Suprapubic skin (tissue), 4 donors: ENCODE measurements at regions not wholly inside any gene's neighbourhood (a gene's known extent, or its start where the extent isn't known, plus 50 kb on each side); places are given as distances from the start of the nearest gene placed in this dataset.

Experiments used
- DNase-seq, 2 donors: peaks; one replicate each; pipeline ENCODE4 v3.0.0-alpha.2; 2019; ENCODE audit warnings: low spot score in 2 of 2
- H3K27ac ChIP-seq: fragments of 200-600 bp; sonication (generic); one replicate; pipeline ENCODE4 v1.5.1; 2019
- H3K27me3 ChIP-seq: fragments of 200-600 bp; sonication (generic); one replicate; pipeline ENCODE4 v1.5.1; 2019
- H3K36me3 ChIP-seq: fragments of 200-600 bp; sonication (generic); one replicate; pipeline ENCODE4 v1.5.1; 2019
- H3K4me1 ChIP-seq: fragments of 200-600 bp; sonication (generic); one replicate; pipeline ENCODE4 v1.5.1; 2019
- H3K4me3 ChIP-seq: fragments of 200-600 bp; sonication (generic); one replicate; pipeline ENCODE4 v1.5.1; 2019; ENCODE audit warnings: mild to moderate bottlenecking
- H3K9me3 ChIP-seq: fragments of 200-600 bp; sonication (generic); one replicate; pipeline ENCODE4 v1.5.1; 2019
- EP300 ChIP-seq: sonication (generic); formaldehyde crosslinking; IDR thresholded peaks from one replicate; pipeline ENCODE4 v1.6.1; 2017; ENCODE audit warnings: antibody characterized with exemption
- POLR2A ChIP-seq, 2 donors: fragments of 450-650 bp; IDR thresholded peaks; one replicate each; pipeline ENCODE4 v1.6.1; 2017; ENCODE audit warnings: antibody characterized with exemption in 2 of 2, mild to moderate bottlenecking in 2 of 2, moderate library complexity in 2 of 2
- POLR2AphosphoS5 ChIP-seq, 3 donors: sonication (generic); formaldehyde crosslinking; IDR thresholded peaks; one replicate each; pipeline ENCODE4 v1.6.1; 2017; ENCODE audit warnings: antibody characterized with exemption in 3 of 3
- WGBS: methylation state at CpG from one replicate; pipeline ENCODE4 v1.1.5; 2018; 5-methylcytosine and 5-hydroxymethylcytosine counted together
- TF ChIP-seq, protein P1 (sequence below), 2 donors: fragments of 200-600 bp in 1 of 2; fragments of 450-650 bp in 1 of 2; sonication (generic) in 1 of 2; IDR thresholded peaks; one replicate each; pipeline ENCODE4 v1.5.1; 2016 to 2019; ENCODE audit warnings: antibody characterized with exemption in 2 of 2, mild to moderate bottlenecking in 1 of 2, moderate library complexity in 1 of 2

- Histone ChIP-seq H3K36me3 (no peaks in the 10 kb centered on the region), H3K27me3 (no peaks in the 10 kb centered on the region), H3K27ac (no peak overlapping the region), H3K4me1 (no peaks in the 10 kb centered on the region), H3K9me3 (no peaks in the 10 kb centered on the region), H3K4me3 (no peak overlapping the region)
- no peak for DNase-seq
- WGBS: 66% methylated on average over 2 of the region's 2 CpGs
- TF ChIP-seq POLR2AphosphoS5 (IDR thresholded peaks at IDR 0.05): no peak
- TF ChIP-seq, protein P1, sequence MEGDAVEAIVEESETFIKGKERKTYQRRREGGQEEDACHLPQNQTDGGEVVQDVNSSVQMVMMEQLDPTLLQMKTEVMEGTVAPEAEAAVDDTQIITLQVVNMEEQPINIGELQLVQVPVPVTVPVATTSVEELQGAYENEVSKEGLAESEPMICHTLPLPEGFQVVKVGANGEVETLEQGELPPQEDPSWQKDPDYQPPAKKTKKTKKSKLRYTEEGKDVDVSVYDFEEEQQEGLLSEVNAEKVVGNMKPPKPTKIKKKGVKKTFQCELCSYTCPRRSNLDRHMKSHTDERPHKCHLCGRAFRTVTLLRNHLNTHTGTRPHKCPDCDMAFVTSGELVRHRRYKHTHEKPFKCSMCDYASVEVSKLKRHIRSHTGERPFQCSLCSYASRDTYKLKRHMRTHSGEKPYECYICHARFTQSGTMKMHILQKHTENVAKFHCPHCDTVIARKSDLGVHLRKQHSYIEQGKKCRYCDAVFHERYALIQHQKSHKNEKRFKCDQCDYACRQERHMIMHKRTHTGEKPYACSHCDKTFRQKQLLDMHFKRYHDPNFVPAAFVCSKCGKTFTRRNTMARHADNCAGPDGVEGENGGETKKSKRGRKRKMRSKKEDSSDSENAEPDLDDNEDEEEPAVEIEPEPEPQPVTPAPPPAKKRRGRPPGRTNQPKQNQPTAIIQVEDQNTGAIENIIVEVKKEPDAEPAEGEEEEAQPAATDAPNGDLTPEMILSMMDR (IDR thresholded peaks at IDR 0.05): no peak
- TF ChIP-seq EP300: no peak
- no peak for TF ChIP-seq POLR2A (IDR thresholded peaks at IDR 0.05)
Observed at GRCh38 chr10:85195596-85195995, 867.2 kb downstream of the CCSER2 start.

GRCh38 chr10:85204814-85205213, 876.4 kb downstream of the CCSER2 start:
- Histone ChIP-seq H3K4me1 (no peaks in the 10 kb centered on the region), H3K9me3 (no peaks in the 10 kb centered on the region), H3K27ac (no peak overlapping the region), H3K36me3 (no peaks in the 10 kb centered on the region), H3K27me3 (no peaks in the 10 kb centered on the region), H3K4me3 (no peak overlapping the region)
- WGBS: 71% methylated on average over 5 of the region's 5 CpGs
- TF ChIP-seq, protein P1 (IDR thresholded peaks at IDR 0.05): no peak
- no peak for DNase-seq

DNA sequence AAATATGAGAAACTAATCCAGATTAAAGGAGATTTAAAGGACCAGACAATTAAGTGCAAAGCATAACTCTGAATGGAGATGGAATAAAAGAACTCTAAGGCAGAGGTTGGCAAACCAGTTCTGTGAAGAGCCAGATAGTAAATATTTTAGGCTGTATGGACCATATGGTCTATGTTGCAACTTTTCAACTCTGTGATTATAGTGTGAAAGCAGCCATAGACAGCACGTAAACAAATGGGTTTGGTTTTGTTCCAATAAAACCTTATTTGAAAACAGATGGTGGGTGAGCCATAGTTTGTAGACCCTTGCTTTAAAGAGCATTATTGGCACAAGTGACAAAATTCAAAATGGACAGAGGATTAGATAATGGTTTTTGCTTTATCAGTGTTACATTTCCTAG, 884.1 kb downstream of the CCSER2 start:
- WGBS: 61% methylated on average over 1 of the region's 1 CpG

DNA sequence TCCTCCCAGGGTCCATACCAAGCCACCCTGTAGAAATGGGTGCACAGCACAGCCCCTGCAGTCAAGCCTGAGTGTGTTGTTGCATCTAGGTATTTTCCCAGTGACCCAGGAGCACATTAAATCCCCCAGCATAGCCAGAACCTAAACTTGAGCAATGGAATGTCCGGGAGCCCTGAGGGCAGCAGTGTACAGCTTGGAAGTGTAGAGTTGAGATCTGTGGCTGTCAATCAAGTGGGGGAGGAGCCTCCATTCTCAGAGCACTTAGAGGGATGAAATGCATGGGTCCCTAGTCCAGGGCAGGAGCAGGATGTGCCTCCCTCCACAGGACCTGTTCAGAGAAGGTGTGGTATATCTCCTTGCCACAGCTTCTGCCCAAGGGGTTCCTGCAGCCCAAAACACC, 885.1 kb downstream of the CCSER2 start:
- WGBS: 80% methylated on average over 1 of the region's 1 CpG
- no peak for TF ChIP-seq EP300
- no peak for TF ChIP-seq POLR2AphosphoS5 (IDR thresholded peaks at IDR 0.05)
- TF ChIP-seq, protein P1 (IDR thresholded peaks at IDR 0.05): no peak
- TF ChIP-seq POLR2A (IDR thresholded peaks at IDR 0.05): no peak
- no peak for DNase-seq
- Histone ChIP-seq H3K27ac (no peak overlapping the region), H3K36me3 (no peaks in the 10 kb centered on the region), H3K9me3 (no peaks in the 10 kb centered on the region), H3K4me3 (no peak overlapping the region), H3K4me1 (no peaks in the 10 kb centered on the region), H3K27me3 (no peaks in the 10 kb centered on the region)

More for the DNA sequence above, 884.1 kb downstream of the CCSER2 start:
- H3K4me3 ChIP-seq: no peak overlapping the region
- H3K36me3 ChIP-seq: no peaks in the 10 kb centered on the region
- no peak for DNase-seq
- TF ChIP-seq, protein P1 (IDR thresholded peaks at IDR 0.05): no peak
- no peak for TF ChIP-seq EP300
- TF ChIP-seq POLR2A (IDR thresholded peaks at IDR 0.05): no peak
- no peak for TF ChIP-seq POLR2AphosphoS5 (IDR thresholded peaks at IDR 0.05)
- no peaks in the 10 kb centered on the region for H3K27me3 ChIP-seq
- no peaks in the 10 kb centered on the region for H3K9me3 ChIP-seq
- H3K27ac ChIP-seq: no peak overlapping the region
- H3K4me1 ChIP-seq: no peaks in the 10 kb centered on the region

DNA sequence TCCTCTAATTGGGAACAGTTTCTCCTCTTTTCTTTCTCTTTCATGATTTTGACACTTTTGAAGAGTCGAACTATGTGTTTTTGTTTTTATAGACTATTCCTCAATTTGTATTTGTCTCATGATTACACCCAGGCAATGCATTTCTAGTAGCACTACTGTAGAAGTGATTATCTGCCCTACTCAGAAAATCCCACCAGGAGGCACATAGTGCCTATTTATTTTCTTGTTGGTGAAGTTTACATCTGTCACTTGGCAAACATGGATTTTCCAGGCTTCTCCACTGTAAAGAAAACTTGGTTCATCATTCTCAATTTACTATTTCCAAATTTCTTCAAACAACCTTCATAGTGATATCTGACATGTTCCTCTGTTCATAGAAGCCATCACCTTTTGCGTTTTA, 893.9 kb downstream of the CCSER2 start:
- no peak overlapping the region for H3K4me3 ChIP-seq
- H3K27ac ChIP-seq: no peak overlapping the region
- no peaks in the 10 kb centered on the region for H3K27me3 ChIP-seq
- DNase-seq: no peak
- H3K4me1 ChIP-seq: no peaks in the 10 kb centered on the region
- 85% methylated on average over 2 of the region's 2 CpGs for WGBS
- H3K9me3 ChIP-seq: peaks cover 3% of the 10 kb centered on the region
- no peaks in the 10 kb centered on the region for H3K36me3 ChIP-seq
- TF ChIP-seq POLR2AphosphoS5 (IDR thresholded peaks at IDR 0.05) (no peak), POLR2A (IDR thresholded peaks at IDR 0.05) (no peak), EP300 (no peak)
- TF ChIP-seq, protein P1 (IDR thresholded peaks at IDR 0.05): no peak
